GM18520 (cell line): ENCODE measurements at regions not wholly inside any gene's neighbourhood (a gene's known extent, or its start where the extent isn't known, plus 50 kb on each side); places are given as distances from the start of the nearest gene placed in this dataset.
"Not testable (repeated sequence)": the region's sequence is repeated elsewhere in the genome, so short reads cannot be mapped to it uniquely, and the experiment has no call there.

Experiments used
- ATAC-seq: cut with Tn5 transposase; IDR thresholded peaks from one replicate; pipeline ENCODE4 v1.9.1; 2021; ENCODE audit not compliant: unreplicated experiment

DNA sequence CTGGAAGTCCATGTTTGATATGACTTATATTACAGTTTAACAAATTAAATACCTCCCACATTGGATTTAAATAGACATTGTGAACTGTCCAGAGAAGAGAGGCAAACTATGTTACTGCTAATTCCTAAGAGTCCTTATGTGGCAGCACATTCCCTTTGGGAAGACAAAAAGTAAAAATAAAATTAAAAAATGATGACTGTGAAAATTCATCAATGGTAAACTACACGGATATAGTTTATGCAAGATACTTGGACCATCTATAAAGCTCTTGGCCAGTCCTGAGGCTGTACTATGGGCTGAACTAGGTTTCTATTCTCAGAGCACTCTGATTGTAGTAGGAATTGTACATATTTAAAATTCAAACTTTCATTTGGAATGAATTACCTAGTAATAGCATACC, 206.4 kb downstream of the LRRK2 start:
- no peak for ATAC-seq

- no peak for ATAC-seq
Measured at GRCh38 chr12:40435251-40435650, 210.5 kb downstream of the LRRK2 start.

- no peak for ATAC-seq
Measured at GRCh38 chr12:40435951-40436350, 211.2 kb downstream of the LRRK2 start.

GRCh38 chr12:40436564-40436963, 211.8 kb downstream of the LRRK2 start:
- ATAC-seq, result no peak

GRCh38 chr12:40439771-40440492, 215.1 kb downstream of the LRRK2 start:
- no peak for ATAC-seq

GRCh38 chr12:40444174-40444573, 219.4 kb downstream of the LRRK2 start:
- ATAC-seq, result no peak

- no peak for ATAC-seq
Measured at GRCh38 chr12:40446385-40446784, 221.6 kb downstream of the LRRK2 start.

- not testable (repeated sequence) for ATAC-seq
Measured at GRCh38 chr12:40448523-40448922, 223.7 kb downstream of the LRRK2 start.

GRCh38 chr12:40451661-40452060, 226.9 kb downstream of the LRRK2 start:
- no peak for ATAC-seq

DNA sequence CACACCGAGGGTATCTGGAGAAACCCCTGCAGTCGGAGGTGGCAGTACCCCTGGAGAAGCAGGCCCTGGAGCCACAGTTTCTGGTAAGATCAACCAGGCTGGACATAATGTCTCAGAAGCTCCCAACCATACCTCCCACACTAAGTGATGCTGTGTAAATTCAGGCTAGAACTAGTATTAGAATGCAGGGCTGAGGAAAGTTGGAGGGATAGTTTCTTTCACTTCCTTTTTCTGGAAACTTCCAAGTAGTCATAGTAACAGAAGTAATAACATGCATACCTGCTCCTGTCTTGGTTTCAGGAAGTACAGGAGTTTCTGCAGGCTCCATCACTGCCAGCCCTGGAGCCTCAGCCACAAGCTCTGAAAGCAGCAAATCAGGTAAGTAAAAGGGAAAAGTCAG, 228.1 kb upstream of the CNTN1 start:
- ATAC-seq, result no peak

GRCh38 chr12:40469736-40470135, 222.5 kb upstream of the CNTN1 start:
- ATAC-seq, result no peak

GRCh38 chr12:40473962-40474361, 218.3 kb upstream of the CNTN1 start:
- no peak for ATAC-seq

DNA sequence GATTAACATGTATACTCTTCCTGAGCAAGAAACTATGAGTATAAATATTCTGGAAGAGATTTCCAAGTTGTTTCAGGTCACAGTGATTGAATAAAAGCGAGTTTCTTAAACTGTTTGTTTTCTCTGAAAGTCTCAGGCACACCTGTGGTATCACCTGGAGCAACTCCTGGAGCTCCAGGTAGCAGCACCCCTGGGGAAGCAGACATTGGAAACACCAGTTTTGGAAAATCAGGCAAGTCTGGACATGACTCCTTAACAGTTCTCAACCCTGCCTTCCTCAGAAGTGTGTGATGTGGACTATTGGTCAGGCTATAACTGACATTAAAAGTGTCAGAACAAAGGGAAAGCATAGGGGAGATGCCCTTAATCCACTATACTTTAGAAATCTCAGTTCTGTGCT, 217.6 kb upstream of the CNTN1 start:
- ATAC-seq, result no peak

- no peak for ATAC-seq
Measured at GRCh38 chr12:40499856-40500255, 192.4 kb upstream of the CNTN1 start.

GRCh38 chr12:40502322-40502721, 189.9 kb upstream of the CNTN1 start:
- no peak for ATAC-seq

DNA sequence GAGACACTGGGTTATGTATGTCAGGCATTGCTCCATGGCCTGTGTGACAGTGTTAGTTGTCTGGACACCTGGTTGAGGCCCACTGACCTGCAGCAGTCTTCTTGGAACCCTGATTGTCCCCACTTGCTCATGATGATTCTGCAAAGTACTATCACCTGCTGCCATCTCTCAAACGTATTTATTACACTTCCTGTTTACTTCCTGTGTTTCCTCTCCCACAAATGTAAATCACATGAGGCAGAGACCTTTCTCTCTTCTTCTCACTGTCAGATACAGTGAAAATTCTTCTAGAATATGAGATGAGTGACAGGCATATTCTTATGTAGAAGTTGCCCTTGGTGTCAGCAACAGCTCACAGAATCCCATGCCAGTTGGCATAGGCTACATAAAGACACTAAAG, 186.9 kb upstream of the CNTN1 start:
- ATAC-seq, result no peak

DNA sequence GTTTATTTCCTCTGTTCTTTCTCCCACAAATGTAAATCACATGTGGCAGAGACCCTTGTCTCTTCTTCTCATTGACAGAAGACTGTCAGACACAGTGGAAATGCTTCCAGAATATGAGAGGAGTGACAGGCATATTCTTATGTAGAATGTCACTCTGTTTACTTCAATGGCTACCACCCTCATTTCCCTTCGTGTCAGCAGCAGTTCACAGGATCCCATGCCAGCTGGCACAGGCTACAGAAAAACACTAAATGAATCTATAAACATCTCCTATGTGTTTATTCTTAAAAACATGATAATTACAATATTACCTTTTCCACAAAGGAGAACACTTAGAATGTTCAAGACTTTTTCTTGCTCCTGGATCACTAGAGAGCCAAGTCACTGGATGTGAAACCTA, 183.8 kb upstream of the CNTN1 start:
- ATAC-seq, result no peak

DNA sequence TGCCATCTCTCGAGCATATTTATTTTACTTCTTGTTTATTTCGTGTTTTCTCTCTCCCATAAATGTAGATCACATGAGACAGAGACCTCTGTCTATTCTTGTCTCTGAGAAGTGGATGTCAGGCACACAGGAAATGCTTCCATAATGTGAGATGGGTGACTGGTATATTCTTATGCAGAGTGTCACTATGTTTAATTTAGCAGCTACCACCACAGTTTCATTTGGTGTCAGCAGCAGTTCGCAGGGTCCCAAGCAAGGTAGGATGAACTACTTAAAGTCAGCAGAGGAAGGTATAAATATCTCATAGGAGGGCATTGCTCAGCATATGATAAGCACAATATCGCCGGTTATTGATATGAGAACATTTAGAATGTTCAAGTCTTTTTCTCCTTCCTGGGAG, 180.9 kb upstream of the CNTN1 start:
- ATAC-seq, result no peak

DNA sequence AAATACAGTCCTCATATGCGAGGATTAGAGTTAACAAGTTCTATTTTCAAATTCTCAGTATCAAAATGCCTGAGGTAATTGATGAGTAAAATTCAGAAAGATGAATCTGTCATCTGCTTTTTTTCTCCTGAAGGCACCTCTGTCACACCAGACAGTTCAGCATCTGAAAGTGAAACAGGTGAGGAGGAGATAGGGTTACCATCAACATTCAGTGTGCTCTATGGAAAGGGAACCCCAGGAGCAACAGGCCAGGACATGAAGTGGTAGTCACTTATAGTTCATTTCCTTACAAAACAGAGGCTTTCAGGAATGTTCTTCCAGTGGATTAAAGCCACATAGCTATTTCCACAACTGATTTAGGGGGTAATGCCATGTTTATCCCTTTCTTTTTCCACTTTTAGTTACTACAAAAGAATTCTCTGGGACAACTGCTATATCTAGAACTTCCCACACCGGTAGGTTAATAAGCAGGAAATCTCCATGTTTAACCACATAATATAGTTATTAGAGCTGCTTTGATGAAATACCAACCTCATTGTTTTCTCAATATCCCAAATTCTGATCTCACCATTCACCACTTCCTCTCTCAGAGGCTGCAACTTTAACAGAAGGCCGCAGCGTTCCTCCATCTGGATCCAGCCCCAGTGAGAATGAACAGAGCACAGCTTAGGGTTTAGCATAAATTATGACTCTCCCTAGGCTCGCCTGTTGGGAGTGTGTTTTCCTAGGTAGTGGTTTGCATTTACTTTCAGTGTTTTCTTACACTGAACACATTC, 177.0 kb upstream of the CNTN1 start:
- ATAC-seq, result peak; percentile 54

- ATAC-seq, result no peak
Measured at GRCh38 chr12:40522837-40523236, 169.4 kb upstream of the CNTN1 start.

- no peak for ATAC-seq
Measured at GRCh38 chr12:40525054-40525453, 167.2 kb upstream of the CNTN1 start.

DNA sequence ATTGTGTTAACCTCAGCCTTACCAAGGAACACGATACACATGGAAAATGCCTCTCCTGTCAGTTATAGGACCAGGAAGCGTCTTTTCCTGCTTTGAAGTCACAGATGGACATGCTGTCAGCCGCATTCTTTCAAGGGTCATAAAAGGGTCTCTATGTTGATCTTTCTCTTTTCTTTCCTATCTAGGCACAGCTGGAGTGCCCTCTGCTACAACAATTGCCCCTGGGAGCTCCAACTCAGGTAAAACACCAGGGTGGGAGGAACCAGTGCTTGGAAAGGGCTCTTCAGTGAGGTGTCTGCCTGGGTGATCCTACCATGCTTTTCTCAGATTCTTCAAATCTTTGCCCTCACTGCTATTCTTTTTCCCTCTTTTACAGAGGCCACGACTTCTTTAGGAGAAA, 157.4 kb upstream of the CNTN1 start:
- ATAC-seq, result no peak

- no peak for ATAC-seq
Measured at GRCh38 chr12:40551466-40551865, 140.8 kb upstream of the CNTN1 start.
